ENCODE measurements at regions not wholly inside any gene's neighbourhood (a gene's known extent, or its start where the extent isn't known, plus 50 kb on each side); places are given as distances from the start of the nearest gene placed in this dataset.
A peak's percentile ranks its signal among the peaks of the same experiment; 100 is the strongest.

DNA sequence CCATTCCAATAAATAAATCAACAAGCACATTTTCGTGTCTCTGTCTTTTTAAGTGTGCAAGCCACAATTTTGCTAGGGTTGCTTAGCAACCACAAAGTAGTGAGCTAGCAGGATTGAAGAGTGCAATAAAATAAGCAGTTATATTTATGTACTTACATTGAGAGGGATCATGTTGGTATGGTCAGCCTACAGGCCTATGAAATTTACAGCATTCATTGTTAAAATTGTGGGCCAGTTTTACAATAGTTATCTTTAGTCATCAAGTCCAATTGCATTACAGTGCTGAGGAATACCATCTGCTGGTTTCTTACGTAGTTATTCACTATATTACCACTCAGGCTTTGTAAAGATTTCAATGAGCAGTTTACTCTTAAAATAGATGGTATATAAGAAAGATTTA lies 192.5 kb upstream of the POT1 start:
- Mint-ChIP-seq H3K4me1 (no peaks in the 10 kb centered on the region), H3K36me3 (no peaks in the 10 kb centered on the region), H3K4me3 (no peak overlapping the region), H3K27ac (no peak overlapping the region), H3K27me3 (no peaks in the 10 kb centered on the region), H3K9me3 (peaks cover under 1 to 28% (median 7%) of the 10 kb centered on the region in 7 donors)
- DNase-seq (no peak), ATAC-seq (ENCODE audit: low read depth in 2 of 2) (no peak)

DNA sequence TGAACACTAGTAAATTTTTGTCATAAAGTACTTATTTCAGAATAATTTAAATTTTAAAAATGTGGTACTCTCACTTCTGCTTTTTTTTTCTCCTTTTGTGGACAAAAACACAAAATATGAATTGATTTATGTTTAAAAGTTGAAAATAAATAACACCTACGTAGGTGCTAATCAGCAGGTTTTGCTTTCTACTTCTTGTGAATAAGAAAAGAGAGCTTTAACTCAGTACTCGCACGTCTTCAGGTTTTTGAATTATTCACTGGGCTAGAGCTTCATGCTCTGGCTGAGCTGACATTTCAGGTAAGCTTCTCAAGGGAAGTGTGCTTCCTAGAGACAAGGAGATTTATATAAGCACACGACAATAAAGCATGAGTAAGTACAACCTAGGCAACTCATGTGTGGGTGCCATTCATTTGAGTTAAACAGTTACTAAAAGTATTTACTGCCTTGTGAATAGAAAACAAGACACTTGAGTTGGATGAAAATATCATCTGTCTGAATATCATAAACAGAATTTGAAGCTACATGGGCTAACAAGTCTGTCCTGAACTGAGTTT lies 190.0 kb upstream of the POT1 start:
- no peaks in the 10 kb centered on the region for H3K27me3 Mint-ChIP-seq
- H3K4me3 Mint-ChIP-seq, result no peak overlapping the region
- H3K4me1 Mint-ChIP-seq, result no peaks in the 10 kb centered on the region
- no peak for DNase-seq
- H3K9me3 Mint-ChIP-seq, result peaks cover 1 to 13% (median 4%) of the 10 kb centered on the region in 7 donors
- H3K27ac Mint-ChIP-seq, result no peak overlapping the region
- ATAC-seq (ENCODE audit: low read depth in 2 of 2), result no peak
- no peaks in the 10 kb centered on the region for H3K36me3 Mint-ChIP-seq

DNA sequence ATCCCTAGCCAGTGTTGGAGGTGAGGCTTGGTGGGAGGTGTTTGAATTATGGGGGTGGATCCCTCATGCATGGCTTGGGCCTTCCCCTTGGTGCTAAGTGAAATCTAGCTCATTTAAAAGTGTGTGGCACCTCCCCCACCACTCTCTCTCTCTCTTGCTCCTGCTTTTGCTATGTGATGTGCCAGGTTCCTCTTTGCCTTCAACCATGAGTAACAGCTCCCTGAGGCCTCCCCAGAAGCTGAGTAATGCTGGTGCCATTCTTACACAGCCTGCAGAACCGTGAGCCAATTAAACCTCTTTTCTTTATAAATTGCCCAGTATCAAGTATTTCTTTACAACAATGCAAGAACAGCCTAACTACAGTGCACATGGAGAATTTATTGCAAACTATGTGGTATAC lies 188.8 kb upstream of the POT1 start:
- Mint-ChIP-seq H3K9me3 (peaks cover 0 to 8% (median 3%) of the 10 kb centered on the region in 7 donors), H3K4me1 (no peaks in the 10 kb centered on the region), H3K4me3 (peak overlapping the region in 1 of 8 donors; percentile 14), H3K27ac (no peak overlapping the region), H3K27me3 (no peaks in the 10 kb centered on the region), H3K36me3 (no peaks in the 10 kb centered on the region)
- no peak for ATAC-seq (ENCODE audit: low read depth in 2 of 2)
- DNase-seq, result no peak

DNA sequence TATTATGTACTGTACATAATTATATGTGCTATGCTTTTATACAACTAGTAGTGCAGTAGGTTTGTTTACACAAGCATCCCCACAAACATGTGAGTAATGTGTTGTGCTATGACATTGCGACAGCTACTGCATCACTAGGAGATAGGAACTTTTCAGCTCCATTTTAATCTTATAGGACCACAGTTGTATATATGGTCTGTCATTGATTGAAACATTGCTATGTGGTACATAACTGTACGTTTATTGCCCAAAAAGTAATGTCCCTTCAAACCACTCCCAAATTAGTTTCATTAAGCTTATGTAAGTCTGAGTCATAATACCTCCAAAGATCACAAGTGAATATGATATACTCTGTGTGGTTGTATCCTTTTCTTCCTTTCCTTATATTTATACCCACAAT lies 183.2 kb upstream of the POT1 start:
- ATAC-seq (ENCODE audit: low read depth in 2 of 2), result no peak
- Mint-ChIP-seq H3K36me3 (peaks cover 7 to 10% of the 10 kb centered on the region in 2 donors), H3K4me1 (no peaks in the 10 kb centered on the region), H3K4me3 (no peak overlapping the region), H3K27ac (no peak overlapping the region), H3K9me3 (peaks cover 1 to 25% (median 17%) of the 10 kb centered on the region in 7 donors), H3K27me3 (no peaks in the 10 kb centered on the region)
- DNase-seq, result no peak

DNA sequence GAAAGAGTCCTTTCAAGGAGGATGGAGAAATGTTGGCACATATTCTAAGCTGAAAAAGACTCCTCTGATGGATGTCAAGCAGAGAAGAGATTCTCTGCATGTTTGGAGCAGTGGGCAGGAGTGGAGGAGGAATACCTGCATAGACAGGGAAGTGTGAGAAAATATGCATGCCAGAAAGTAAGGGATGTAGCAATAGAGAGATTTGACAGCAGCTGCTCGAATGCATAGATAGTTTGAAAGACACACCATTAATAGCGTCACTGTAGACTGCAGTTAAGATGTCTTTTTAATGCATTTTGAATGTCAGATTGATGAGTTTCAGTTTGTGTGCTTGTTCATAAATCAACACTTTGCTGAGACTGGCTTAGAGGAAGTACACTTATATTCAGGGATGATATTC lies 169.9 kb upstream of the POT1 start:
- peaks cover 0 to 11% (median 6%) of the 10 kb centered on the region in 7 donors for H3K9me3 Mint-ChIP-seq
- no peak for ATAC-seq (ENCODE audit: low read depth in 2 of 2)
- H3K27me3 Mint-ChIP-seq, result no peaks in the 10 kb centered on the region
- no peaks in the 10 kb centered on the region for H3K4me1 Mint-ChIP-seq
- H3K4me3 Mint-ChIP-seq, result no peak overlapping the region
- no peaks in the 10 kb centered on the region for H3K36me3 Mint-ChIP-seq
- DNase-seq, result no peak
- H3K27ac Mint-ChIP-seq, result no peak overlapping the region

GRCh38 chr7:125098377-125098970 lies 168.8 kb upstream of the POT1 start:
- Mint-ChIP-seq H3K4me1 (no peaks in the 10 kb centered on the region), H3K36me3 (no peaks in the 10 kb centered on the region), H3K27ac (no peak overlapping the region), H3K4me3 (no peak overlapping the region), H3K27me3 (no peaks in the 10 kb centered on the region), H3K9me3 (peaks cover 0 to 6% (median 3%) of the 10 kb centered on the region in 7 donors)
- ATAC-seq (ENCODE audit: low read depth in 2 of 2) (no peak), DNase-seq (no peak)

DNA sequence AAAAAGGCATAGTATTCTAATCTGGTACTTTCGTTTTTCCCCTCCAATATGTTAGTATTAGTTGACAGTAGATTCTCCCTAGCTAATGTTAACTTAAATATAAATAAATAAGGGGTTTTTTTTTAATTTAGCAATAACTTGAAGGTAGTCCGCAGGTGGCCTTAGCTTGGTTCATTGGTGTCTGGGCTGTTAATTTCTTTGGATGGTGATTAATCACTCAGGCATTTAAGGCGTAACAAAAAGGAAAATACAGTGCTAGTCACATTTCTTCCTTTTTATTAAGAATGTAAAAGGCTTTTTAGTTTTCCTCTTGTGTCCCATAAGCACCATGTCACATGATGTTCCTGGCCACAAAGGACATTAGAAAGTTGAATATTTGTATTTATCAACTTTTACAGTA lies 161.0 kb upstream of the POT1 start:
- Mint-ChIP-seq H3K9me3 (no peaks in the 10 kb centered on the region), H3K4me3 (no peak overlapping the region), H3K36me3 (no peaks in the 10 kb centered on the region), H3K27ac (no peak overlapping the region), H3K27me3 (no peaks in the 10 kb centered on the region), H3K4me1 (no peaks in the 10 kb centered on the region)
- DNase-seq (no peak), ATAC-seq (ENCODE audit: low read depth in 2 of 2) (no peak)

- Mint-ChIP-seq H3K9me3 (peaks cover 0 to 4% (median 0%) of the 10 kb centered on the region in 7 donors), H3K4me3 (no peak overlapping the region), H3K27ac (no peak overlapping the region), H3K27me3 (no peaks in the 10 kb centered on the region), H3K4me1 (no peaks in the 10 kb centered on the region), H3K36me3 (no peaks in the 10 kb centered on the region)
- no peak for ATAC-seq (ENCODE audit: low read depth in 2 of 2)
- DNase-seq, result no peak
Observed at GRCh38 chr7:125089171-125089570, 159.5 kb upstream of the POT1 start.

GRCh38 chr7:125088555-125088954 lies 158.9 kb upstream of the POT1 start:
- no peaks in the 10 kb centered on the region for H3K4me1 Mint-ChIP-seq
- DNase-seq (no peak), ATAC-seq (ENCODE audit: low read depth in 2 of 2) (no peak)
- H3K4me3 Mint-ChIP-seq, result no peak overlapping the region
- H3K9me3 Mint-ChIP-seq, result peaks cover 0 to 4% (median 0%) of the 10 kb centered on the region in 7 donors
- H3K27me3 Mint-ChIP-seq, result no peaks in the 10 kb centered on the region
- H3K27ac Mint-ChIP-seq, result no peak overlapping the region
- no peaks in the 10 kb centered on the region for H3K36me3 Mint-ChIP-seq

DNA sequence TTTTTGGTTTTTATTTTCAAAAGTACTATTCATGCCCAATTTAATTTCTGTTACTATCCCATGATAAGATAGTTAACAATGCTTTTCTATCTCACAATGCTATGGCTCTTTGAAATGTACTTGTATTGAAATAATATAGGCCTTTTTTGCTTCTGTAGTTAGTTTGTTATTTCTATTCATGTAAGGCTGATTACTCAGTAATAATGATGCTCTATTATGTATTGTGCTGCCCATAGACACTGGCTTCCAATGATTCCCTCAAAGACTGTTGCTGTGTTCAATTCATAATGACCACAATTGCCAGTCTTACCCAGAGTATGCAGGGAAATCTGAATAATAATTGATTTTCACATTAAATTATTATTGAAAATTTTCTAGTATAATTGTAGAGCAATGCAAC lies 155.5 kb upstream of the POT1 start:
- Mint-ChIP-seq H3K9me3 (peaks cover 0 to 4% (median 0%) of the 10 kb centered on the region in 7 donors), H3K4me3 (no peak overlapping the region), H3K27me3 (no peaks in the 10 kb centered on the region), H3K36me3 (no peaks in the 10 kb centered on the region), H3K4me1 (no peaks in the 10 kb centered on the region), H3K27ac (no peak overlapping the region)
- ATAC-seq (ENCODE audit: low read depth in 2 of 2) (no peak), DNase-seq (no peak)

DNA sequence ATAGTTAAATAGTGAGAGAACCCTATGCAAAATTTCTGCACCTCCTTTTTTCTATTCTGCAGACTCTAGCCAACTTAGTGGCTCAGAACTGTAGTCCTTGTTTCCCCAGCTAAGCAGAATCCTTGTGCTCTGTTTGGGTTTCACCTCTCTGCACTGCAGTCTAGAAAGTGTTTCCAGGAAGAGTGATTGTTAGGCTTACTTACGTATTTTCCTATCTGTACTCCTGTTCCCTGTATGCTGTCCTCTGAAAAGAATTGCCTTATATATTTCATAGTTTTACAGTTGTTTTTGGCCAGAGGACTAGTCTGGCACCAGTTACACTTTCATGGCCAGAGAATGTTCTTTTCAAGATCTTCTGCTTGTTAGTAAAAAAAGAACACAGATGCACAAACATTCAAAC lies 154.6 kb upstream of the POT1 start:
- H3K9me3 Mint-ChIP-seq, result peaks cover 0 to 4% (median 0%) of the 10 kb centered on the region in 7 donors
- no peaks in the 10 kb centered on the region for H3K4me1 Mint-ChIP-seq
- ATAC-seq (ENCODE audit: low read depth in 2 of 2) (no peak), DNase-seq (no peak)
- H3K4me3 Mint-ChIP-seq, result no peak overlapping the region
- no peaks in the 10 kb centered on the region for H3K27me3 Mint-ChIP-seq
- H3K36me3 Mint-ChIP-seq, result no peaks in the 10 kb centered on the region
- H3K27ac Mint-ChIP-seq, result no peak overlapping the region

DNA sequence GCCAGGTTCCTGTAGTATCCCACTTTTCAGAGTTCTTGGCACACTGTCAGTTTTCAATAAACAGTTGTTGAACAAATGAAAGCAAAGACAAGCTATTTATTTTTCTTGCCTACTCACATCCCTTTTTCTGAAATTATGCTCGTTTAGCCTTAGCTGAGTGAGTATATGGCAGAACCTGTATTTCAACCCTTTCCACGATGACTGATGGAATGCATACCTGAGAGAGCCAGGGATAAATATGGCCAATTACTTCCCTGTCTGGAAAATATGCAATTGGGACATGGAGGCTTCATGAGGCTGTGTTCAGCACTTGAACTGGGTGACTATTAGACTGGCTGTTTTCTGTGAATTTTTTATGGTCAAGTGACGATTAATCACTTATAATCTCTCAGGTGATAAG lies 144.5 kb upstream of the POT1 start:
- H3K27ac Mint-ChIP-seq, result no peak overlapping the region
- H3K4me1 Mint-ChIP-seq, result no peaks in the 10 kb centered on the region
- DNase-seq (no peak), ATAC-seq (ENCODE audit: low read depth in 2 of 2) (no peak)
- no peaks in the 10 kb centered on the region for H3K27me3 Mint-ChIP-seq
- H3K4me3 Mint-ChIP-seq, result no peak overlapping the region
- H3K36me3 Mint-ChIP-seq, result no peaks in the 10 kb centered on the region
- peaks cover 0 to 19% (median 3%) of the 10 kb centered on the region in 7 donors for H3K9me3 Mint-ChIP-seq

DNA sequence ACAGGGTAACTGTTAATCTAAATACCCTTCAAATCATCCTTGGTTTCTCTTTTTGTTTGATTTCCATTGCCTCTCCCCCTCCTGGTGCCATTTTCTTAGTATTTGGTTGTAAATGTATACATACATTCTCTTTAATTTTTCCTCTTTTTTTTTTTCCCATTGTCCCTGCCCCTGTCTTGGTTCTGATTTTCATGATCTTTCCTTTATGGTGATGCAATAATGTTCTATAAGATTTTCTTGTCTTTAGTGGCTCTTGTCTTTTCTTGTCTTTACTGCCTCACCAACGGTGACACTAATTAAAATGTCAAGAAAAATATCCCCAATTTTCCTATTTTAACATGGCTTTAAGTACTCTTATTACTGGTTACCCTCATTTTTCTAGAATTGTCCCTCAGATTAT lies 135.9 kb upstream of the POT1 start:
- no peaks in the 10 kb centered on the region for H3K27me3 Mint-ChIP-seq
- H3K9me3 Mint-ChIP-seq, result peaks cover 0 to 7% (median 5%) of the 10 kb centered on the region in 7 donors
- no peak overlapping the region for H3K27ac Mint-ChIP-seq
- no peak overlapping the region for H3K4me3 Mint-ChIP-seq
- ATAC-seq (ENCODE audit: low read depth in 2 of 2), result no peak
- H3K36me3 Mint-ChIP-seq, result no peaks in the 10 kb centered on the region
- DNase-seq, result no peak
- H3K4me1 Mint-ChIP-seq, result no peaks in the 10 kb centered on the region

DNA sequence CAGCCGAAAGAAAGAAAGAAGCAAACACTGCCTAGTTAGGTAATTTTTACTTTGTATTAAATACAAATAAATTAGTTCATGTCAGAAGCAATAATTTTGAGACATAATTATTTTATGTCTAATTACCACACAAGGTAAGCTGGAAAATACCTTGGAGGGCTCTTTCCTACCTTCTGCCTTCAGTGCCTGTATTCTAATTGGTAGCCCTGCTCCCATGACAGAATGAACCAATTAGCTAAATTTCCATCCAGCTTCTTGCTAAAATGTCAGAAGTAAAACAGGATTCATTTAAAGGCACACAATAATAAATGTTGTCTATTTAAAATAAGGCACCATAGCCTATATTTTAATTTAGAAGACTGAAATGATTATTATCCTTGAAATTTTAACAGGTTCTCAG lies 135.4 kb upstream of the POT1 start:
- DNase-seq (no peak), ATAC-seq (ENCODE audit: low read depth in 2 of 2) (no peak)
- Mint-ChIP-seq H3K4me1 (no peaks in the 10 kb centered on the region), H3K27me3 (no peaks in the 10 kb centered on the region), H3K36me3 (no peaks in the 10 kb centered on the region), H3K4me3 (no peak overlapping the region), H3K9me3 (peaks cover 0 to 7% (median 5%) of the 10 kb centered on the region in 7 donors), H3K27ac (no peak overlapping the region)

All from naive B cell (primary cell).